Left lung (tissue), 4 donors: ENCODE measurements at regions not wholly inside any gene's neighbourhood (a gene's known extent, or its start where the extent isn't known, plus 50 kb on each side); places are given as distances from the start of the nearest gene placed in this dataset.

ENCODE experiments used
- ATAC-seq: fragments of 200-7000 bp; cut with Tn5 transposase; one replicate; pipeline ENCODE4 v1.9.1; 2020; ENCODE audit warnings: moderate library complexity
- DNase-seq, 4 donors: peaks; one replicate each; pipeline ENCODE4 v3.0.0-alpha.2; 2013 to 2020
- H3K27ac ChIP-seq, 2 donors: fragments of 200-600 bp; sonication (generic) in 1 of 2; one replicate each; pipeline versions ENCODE4 v1.5.0 to v1.8.0; 2020 to 2021
- H3K27me3 ChIP-seq, 2 donors: fragments of 200-600 bp; sonication (generic) in 1 of 2; one replicate each; pipeline versions ENCODE4 v1.5.0 to v1.8.0; 2020 to 2021
- H3K36me3 ChIP-seq, 2 donors: fragments of 200-600 bp; sonication (generic) in 1 of 2; one replicate each; pipeline versions ENCODE4 v1.5.0 to v1.8.0; 2020 to 2021
- H3K4me1 ChIP-seq, 2 donors: fragments of 200-600 bp; one replicate each; pipeline ENCODE4 v1.8.0; 2021
- H3K4me3 ChIP-seq, 2 donors: fragments of 200-600 bp; sonication (generic) in 1 of 2; one replicate each; pipeline versions ENCODE4 v1.5.0 to v1.8.0; 2020 to 2021; ENCODE audit warnings: mild to moderate bottlenecking in 1 of 2
- H3K9me3 ChIP-seq, 2 donors: fragments of 200-600 bp; sonication (generic) in 1 of 2; one replicate each; pipeline versions ENCODE4 v1.5.0 to v1.8.0; 2020 to 2021
- CTCF ChIP-seq, 2 donors: fragments of 200-600 bp; sonication (generic) in 1 of 2; IDR thresholded peaks; one replicate each; pipeline versions ENCODE4 v1.5.0 to v1.8.0; 2021; ENCODE audit warnings: antibody characterized with exemption in 2 of 2
- intact Hi-C, 2 donors: fragments of 100-400 bp; cut with DNase I; formaldehyde crosslinking; loops; one replicate each; pipeline versions ENCODE4 v1.11.2 to v1.14.2; 2022
- donor health status: DM: no; HTN: yes; CAD: no.
- donor health status: DM: no; HTN: no; CAD: no.

- no peak overlapping the region for H3K27ac ChIP-seq
- H3K36me3 ChIP-seq, result no peaks in the 10 kb centered on the region
- H3K27me3 ChIP-seq, result no peaks in the 10 kb centered on the region
- H3K9me3 ChIP-seq, result peaks cover 0 to 7% of the 10 kb centered on the region in 2 donors
- DNase-seq (no peak), ATAC-seq (no peak)
- no peak for TF ChIP-seq CTCF (IDR thresholded peaks at IDR 0.05)
- no peak overlapping the region for H3K4me3 ChIP-seq
- intact Hi-C loops, result no loop called here
- no peaks in the 10 kb centered on the region for H3K4me1 ChIP-seq
Measured at GRCh38 chr15:87369269-87369668, 887.3 kb downstream of the NTRK3 start.

DNA sequence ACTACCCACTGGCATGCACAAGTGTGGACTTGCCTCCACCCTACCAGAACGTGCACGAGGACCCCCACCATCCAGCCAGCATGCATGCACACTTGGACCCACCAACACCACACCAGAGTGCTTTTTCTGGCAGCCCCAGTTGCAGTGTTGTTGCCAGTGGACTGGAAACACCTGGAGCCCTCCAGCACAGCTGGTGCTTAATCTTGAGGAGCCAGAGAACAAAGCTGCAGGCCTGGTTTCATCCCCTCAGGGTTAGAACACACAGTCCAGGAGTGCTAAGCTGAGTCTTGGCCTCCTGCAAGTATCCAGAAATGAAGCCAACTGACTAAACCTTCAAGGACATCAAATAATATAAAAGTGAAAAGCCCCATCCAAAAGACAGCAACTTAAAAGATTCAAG, 888.0 kb downstream of the NTRK3 start:
- peaks cover 0 to 7% of the 10 kb centered on the region in 2 donors for H3K9me3 ChIP-seq
- no peaks in the 10 kb centered on the region for H3K36me3 ChIP-seq
- intact Hi-C loops, result no loop called here
- TF ChIP-seq CTCF (IDR thresholded peaks at IDR 0.05), result no peak
- ATAC-seq (no peak), DNase-seq (no peak)
- no peaks in the 10 kb centered on the region for H3K4me1 ChIP-seq
- no peak overlapping the region for H3K27ac ChIP-seq
- H3K27me3 ChIP-seq, result no peaks in the 10 kb centered on the region
- H3K4me3 ChIP-seq, result no peak overlapping the region

DNA sequence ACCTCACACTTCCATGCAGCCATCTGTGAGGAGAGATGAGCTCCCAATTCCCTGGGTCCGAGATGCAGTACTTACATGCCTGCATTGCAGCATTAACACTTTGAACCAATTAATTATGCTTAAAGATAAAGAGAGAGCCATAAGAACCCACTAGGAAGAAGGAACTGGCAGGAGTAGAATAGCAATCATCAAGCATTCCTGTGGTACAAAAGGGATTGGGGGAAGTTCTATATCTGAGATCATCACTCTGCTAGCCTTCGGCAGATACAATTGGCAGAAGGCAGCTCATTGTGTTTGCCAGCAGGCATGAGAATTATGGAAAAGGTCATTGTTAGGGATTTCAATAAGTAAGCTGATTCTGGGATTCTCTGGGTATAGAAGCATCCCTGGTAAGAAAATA, 891.4 kb downstream of the NTRK3 start:
- H3K27ac ChIP-seq, result no peak overlapping the region
- DNase-seq (no peak), ATAC-seq (no peak)
- no peaks in the 10 kb centered on the region for H3K36me3 ChIP-seq
- H3K4me1 ChIP-seq, result no peaks in the 10 kb centered on the region
- H3K9me3 ChIP-seq, result peaks cover 0 to 5% of the 10 kb centered on the region in 2 donors
- no peak for TF ChIP-seq CTCF (IDR thresholded peaks at IDR 0.05)
- H3K4me3 ChIP-seq, result no peak overlapping the region
- no peaks in the 10 kb centered on the region for H3K27me3 ChIP-seq
- intact Hi-C loops, result no loop called here

DNA sequence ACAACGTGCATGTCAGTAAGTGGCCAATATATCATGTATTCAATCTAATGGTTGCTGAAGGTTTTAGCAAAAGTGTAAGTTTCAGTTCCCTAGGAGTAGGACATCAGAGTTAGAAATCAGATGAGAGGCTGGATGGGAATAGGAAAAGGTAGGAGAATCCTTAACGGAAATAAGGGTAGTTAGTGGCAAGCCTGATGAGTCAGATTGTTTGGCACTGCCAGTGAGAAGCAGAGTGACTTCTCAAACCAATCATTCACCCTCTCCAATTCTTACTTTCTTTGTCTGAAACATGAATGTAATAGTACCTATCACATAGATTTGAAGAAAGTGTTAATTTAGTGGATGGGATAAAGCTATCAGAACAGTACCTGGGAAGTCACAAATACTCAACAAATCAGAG, 894.0 kb downstream of the NTRK3 start:
- no peak for ATAC-seq
- no peak overlapping the region for H3K27ac ChIP-seq
- H3K4me3 ChIP-seq, result no peak overlapping the region
- DNase-seq, result no peak
- no peak for TF ChIP-seq CTCF (IDR thresholded peaks at IDR 0.05)
- H3K36me3 ChIP-seq, result no peaks in the 10 kb centered on the region
- H3K27me3 ChIP-seq, result no peaks in the 10 kb centered on the region
- intact Hi-C loops, result no loop called here
- H3K4me1 ChIP-seq, result no peaks in the 10 kb centered on the region
- H3K9me3 ChIP-seq, result no peaks in the 10 kb centered on the region

- H3K27ac ChIP-seq, result no peak overlapping the region
Measured at GRCh38 chr15:87357637-87358313, 898.8 kb downstream of the NTRK3 start.

More at GRCh38 chr15:87357637-87358313, 898.8 kb downstream of the NTRK3 start:
- H3K4me1 ChIP-seq, result no peaks in the 10 kb centered on the region
- TF ChIP-seq CTCF (IDR thresholded peaks at IDR 0.05), result no peak
- no peaks in the 10 kb centered on the region for H3K27me3 ChIP-seq
- no peak for DNase-seq
- H3K4me3 ChIP-seq, result no peak overlapping the region
- no peak for ATAC-seq
- H3K36me3 ChIP-seq, result no peaks in the 10 kb centered on the region
- intact Hi-C loops, result no loop called here
- H3K9me3 ChIP-seq, result no peaks in the 10 kb centered on the region
